WI38 (cell line): ENCODE measurements at regions not wholly inside any gene's neighbourhood (a gene's known extent, or its start where the extent isn't known, plus 50 kb on each side); places are given as distances from the start of the nearest gene placed in this dataset.

ENCODE experiments used
- H3K4me3 ChIP-seq: 2 replicates; pipeline ENCODE4 v1.5.1; 2011; ENCODE audit warnings: low read depth, mild to moderate bottlenecking, control low read depth, low read length
- TF ChIP-seq, protein P1 (sequence below): IDR thresholded peaks from 2 replicates; pipeline ENCODE4 v1.5.1; 2012; ENCODE audit warnings: low read depth, mild to moderate bottlenecking, control low read depth, low read length

DNA sequence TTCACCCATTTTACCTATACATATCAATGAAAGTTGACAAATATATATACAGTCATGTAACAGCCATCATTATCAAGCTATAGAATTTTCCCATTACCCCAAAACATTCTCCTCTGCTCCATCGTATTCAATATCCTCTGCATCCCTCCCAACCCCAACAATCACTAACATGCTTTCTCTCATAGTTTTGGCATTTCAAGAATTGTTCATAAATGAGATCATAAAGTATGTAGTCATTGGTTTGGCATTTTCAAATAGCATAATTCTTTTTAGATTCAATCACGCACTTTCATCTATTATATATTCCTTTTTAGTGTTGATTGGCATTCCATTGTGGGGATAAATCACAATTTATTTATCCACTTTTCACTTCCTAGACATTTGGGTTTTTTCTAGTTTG lies 866.0 kb upstream of the TMEM132C start:
- H3K4me3 ChIP-seq: no peak overlapping the region
- TF ChIP-seq, protein P1, sequence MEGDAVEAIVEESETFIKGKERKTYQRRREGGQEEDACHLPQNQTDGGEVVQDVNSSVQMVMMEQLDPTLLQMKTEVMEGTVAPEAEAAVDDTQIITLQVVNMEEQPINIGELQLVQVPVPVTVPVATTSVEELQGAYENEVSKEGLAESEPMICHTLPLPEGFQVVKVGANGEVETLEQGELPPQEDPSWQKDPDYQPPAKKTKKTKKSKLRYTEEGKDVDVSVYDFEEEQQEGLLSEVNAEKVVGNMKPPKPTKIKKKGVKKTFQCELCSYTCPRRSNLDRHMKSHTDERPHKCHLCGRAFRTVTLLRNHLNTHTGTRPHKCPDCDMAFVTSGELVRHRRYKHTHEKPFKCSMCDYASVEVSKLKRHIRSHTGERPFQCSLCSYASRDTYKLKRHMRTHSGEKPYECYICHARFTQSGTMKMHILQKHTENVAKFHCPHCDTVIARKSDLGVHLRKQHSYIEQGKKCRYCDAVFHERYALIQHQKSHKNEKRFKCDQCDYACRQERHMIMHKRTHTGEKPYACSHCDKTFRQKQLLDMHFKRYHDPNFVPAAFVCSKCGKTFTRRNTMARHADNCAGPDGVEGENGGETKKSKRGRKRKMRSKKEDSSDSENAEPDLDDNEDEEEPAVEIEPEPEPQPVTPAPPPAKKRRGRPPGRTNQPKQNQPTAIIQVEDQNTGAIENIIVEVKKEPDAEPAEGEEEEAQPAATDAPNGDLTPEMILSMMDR: no peak

DNA sequence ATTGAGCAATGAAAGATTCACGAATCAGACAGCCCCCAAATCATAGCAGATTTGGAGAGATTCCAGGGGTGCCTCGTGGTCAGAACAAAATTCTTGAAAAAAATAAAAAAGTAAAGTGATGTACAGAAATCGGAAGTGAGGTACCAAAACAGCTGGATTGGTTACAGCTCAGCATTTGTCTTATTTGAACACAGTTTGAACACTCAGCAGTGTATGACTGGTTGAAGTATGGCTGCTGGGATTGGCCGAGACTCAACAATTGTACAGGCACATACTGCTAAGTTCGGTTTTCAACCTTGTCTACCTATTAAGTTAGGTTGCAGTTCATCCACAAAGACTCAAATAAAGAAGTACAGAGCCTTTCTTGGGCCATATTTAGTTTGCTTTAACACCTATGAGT lies 865.4 kb upstream of the TMEM132C start:
- TF ChIP-seq, protein P1: no peak
- no peak overlapping the region for H3K4me3 ChIP-seq

DNA sequence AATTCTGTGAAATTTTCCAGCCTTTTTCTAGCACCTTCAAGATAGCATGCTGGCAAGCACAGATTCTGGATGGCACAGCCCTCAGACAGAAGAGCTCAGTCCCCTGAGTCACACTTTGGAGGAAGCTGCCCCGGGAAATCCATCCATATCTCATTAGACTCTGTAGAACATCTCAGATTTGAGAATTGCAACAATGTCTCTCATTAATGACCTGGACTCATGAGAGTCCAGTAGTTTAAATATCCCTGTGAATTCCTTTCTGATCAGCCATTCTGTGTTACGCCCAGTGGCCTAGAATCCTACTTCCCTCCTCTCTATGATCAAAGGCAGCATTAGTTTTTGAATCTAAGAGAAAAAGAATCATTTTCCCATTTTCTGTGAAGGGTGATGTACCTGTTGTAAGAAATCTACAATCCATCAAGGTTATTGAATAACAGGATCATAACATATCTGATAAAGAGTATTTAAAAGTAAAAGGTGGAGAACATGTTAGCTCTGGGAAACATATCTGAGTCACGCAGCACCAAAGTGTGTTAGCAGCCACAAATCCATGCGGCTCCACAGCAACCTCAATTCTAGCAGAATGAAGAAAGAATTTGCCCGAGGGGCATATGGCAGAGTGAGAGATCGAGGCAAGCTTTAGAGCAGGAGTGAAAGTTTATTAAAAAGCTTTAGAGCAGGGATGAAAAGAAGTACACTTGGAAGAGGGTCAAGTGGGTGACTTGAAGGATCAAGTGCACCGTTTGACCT lies 855.6 kb upstream of the TMEM132C start:
- H3K4me3 ChIP-seq: no peak overlapping the region
- TF ChIP-seq, protein P1: no peak

DNA sequence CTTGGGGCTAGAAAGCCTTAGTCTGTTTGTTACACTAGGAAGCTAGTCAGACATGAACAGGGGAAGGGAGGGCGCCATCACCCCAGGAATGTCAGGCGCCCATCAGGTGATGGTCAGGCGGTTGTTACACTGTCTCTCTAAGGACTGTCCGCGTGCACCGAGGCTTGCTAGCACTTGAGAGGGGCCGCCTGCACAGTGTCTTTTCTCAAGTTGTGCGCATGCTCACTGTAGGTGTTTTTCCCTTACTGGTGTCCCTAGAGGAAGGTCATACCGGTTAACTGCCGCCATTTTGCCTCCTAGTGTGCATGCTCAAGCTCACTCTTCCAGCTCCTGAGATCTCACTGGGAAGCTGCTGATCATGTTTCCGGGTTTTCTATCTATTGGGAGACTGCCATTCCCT lies 855.0 kb upstream of the TMEM132C start:
- TF ChIP-seq, protein P1: no peak
- H3K4me3 ChIP-seq: no peak overlapping the region

DNA sequence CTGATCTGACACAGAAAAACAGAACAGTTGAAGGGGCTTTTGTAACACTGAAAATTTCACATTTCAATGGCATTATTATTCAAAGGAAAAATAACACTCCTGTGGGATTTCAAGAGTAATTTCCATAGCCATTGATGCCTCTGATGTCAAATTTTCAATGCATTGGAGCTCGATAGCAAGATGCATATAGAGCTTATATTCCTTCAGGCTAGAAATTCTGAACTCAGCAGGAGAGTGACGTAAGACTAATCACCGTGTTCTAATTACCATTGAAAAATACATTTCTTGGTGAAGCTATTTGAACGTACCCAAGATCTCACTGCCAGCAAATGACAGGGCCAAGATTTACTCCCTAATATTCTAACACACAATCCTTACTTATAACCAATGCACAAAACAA lies 854.1 kb upstream of the TMEM132C start:
- H3K4me3 ChIP-seq: no peak overlapping the region

DNA sequence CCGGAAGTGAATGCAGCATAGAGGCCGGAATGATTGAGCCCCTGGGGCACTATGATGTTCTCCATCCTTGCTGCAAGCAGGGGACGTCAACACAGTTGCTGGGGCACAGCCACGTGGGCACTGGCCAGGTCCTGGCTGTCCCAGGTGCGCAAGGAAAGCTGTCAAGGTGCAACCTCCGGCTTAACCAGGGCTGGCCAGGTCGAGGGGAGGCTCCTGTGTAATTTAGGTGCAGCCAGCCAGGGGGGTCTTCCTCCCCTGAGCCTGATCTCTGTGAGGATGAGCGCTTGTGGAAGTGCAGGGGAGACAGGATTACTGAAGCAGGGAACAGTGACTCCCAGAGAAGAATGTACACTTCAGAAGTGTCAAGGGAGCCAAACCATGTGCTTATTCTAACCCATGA lies 852.8 kb upstream of the TMEM132C start:
- H3K4me3 ChIP-seq: no peak overlapping the region
- TF ChIP-seq, protein P1: no peak

More for the DNA sequence above, 854.1 kb upstream of the TMEM132C start:
- TF ChIP-seq, protein P1: no peak

DNA sequence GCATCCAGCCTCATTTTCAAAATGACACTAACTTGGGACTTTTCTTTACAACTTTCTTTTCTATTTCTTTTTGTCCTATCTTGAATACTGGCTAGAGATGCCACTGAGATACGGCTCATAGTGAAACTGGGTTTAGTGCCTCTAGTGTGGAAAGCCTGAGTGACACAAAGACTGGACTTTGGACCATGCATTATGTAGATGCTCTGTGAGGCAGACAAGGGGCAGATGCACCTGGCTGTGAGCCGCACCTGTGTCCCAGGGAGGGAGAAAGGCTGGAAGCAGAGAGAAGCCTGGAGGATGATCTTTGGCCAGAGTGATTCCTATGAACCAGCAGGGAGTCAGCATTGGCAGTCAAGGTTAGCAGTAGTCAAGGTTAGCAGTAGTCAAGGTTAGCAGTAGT lies 852.3 kb upstream of the TMEM132C start:
- TF ChIP-seq, protein P1: no peak
- no peak overlapping the region for H3K4me3 ChIP-seq
